GM21529 (cell line): ENCODE measurements at regions not wholly inside any gene's neighbourhood (a gene's known extent, or its start where the extent isn't known, plus 50 kb on each side); places are given as distances from the start of the nearest gene placed in this dataset.
A peak's percentile ranks its signal among the peaks of the same experiment; 100 is the strongest.

Experiments used
- ATAC-seq: cut with Tn5 transposase; IDR thresholded peaks from one replicate; pipeline ENCODE4 v1.9.1; 2021; ENCODE audit not compliant: unreplicated experiment

GRCh38 chr5:156109317-156110023 is 217.5 kb upstream of the SGCD start:
- no peak for ATAC-seq

- no peak for ATAC-seq
Measured at GRCh38 chr5:156119692-156120091, 207.3 kb upstream of the SGCD start.

DNA sequence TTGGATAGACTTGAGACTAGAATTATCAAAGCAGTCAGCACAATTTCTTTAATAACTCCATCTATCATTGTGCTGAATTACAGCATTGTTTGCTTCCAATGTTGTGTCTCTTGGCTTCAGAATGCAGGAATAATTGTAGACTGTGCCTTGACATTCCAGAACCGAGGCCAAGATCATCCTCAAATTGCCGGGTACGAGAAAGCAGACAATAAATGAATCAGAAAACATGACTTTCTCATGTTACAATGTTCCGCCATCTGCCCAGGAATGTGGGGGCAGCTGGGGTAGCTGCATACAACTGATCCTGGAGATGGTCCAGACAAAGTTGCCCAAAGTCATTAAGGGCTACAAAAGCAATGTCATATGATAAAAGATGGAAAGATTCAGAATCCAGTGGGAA is 206.2 kb upstream of the SGCD start:
- ATAC-seq = no peak

GRCh38 chr5:156121234-156121633 is 205.7 kb upstream of the SGCD start:
- no peak for ATAC-seq

GRCh38 chr5:156121882-156122281 is 205.1 kb upstream of the SGCD start:
- ATAC-seq = no peak

GRCh38 chr5:156124708-156125107 is 202.3 kb upstream of the SGCD start:
- ATAC-seq = no peak

- ATAC-seq = no peak
Measured at GRCh38 chr5:156125118-156125517, 201.8 kb upstream of the SGCD start.

- no peak for ATAC-seq
Measured at GRCh38 chr5:156126716-156127115, 200.2 kb upstream of the SGCD start.

- ATAC-seq = peak; percentile 71
Measured at GRCh38 chr5:156128026-156128425, 198.9 kb upstream of the SGCD start.

DNA sequence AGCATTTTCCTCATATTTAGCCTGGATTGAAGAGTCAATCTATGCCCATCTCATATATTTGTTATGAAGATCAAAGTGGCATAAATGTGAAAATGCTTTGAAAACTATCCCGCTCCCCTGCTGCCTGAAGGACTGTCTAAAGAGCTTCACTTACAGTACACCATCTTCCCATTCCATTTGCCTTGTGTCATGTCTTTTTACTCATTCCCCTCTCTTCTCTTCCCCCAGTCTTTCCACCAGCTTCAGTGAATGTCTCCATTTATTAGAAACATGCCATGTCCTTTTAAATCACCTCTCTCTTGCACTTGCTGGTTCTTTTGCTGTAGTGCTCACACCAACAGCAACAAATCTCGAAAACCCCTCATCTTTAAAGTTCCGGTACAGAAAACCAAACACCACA is 192.7 kb upstream of the SGCD start:
- no peak for ATAC-seq

GRCh38 chr5:156135531-156135930 is 191.4 kb upstream of the SGCD start:
- ATAC-seq = no peak

DNA sequence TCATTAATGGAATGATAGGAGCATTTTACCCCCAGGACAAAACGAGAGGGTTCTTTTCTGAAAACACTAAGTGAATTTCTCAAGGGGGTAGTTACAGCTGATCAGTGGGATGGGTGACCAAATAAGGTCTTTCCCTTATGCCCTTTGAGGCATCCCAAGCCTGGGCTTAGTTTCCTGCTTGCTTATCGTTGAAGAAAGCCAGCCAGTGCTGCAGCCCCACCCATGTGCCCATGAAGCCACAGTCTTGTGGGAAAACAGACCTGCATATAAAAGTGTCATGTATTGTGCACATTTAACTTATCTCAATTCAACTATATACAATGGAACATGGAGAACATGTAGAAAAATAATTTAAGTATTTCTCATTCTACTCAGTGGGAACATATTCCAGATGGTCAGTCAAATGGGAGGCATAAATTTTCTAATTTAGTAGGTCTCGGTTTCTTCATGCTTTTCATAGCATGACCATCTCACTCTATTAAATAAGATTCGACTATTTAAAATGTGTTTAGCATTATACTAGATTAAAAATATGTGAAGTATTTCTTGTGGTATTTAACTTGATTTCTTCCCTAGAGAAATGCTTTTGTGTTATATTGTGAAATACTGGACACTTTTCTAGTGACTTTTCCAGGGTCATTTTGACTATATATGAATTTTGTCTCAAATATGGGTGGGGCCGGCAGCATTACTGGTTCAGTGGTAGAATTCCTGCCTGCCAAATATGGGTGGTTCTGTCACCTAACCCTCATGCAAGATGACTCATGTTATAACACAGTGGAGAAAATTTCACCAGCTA is 189.7 kb upstream of the SGCD start:
- no peak for ATAC-seq

DNA sequence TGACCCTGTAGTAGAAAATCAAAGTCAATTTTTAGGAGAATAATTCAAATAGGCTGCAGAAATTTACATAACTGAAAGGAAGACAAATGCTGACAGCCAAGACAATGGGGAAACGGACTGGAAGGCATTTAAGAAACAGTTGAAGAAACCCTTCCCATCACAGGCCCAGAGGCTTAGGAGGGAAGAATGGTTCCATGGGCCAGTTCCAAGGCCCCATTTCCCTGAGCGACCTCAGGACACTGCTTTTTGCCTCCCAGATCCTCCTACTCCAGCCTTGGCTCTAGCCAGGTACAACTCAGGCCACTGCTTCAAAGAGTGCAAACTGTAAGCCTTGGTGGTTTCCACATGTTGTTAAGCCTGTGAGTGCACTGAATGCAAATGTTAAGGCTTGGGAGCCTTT is 184.1 kb upstream of the SGCD start:
- no peak for ATAC-seq

- no peak for ATAC-seq
Measured at GRCh38 chr5:156147261-156147943, 179.6 kb upstream of the SGCD start.

DNA sequence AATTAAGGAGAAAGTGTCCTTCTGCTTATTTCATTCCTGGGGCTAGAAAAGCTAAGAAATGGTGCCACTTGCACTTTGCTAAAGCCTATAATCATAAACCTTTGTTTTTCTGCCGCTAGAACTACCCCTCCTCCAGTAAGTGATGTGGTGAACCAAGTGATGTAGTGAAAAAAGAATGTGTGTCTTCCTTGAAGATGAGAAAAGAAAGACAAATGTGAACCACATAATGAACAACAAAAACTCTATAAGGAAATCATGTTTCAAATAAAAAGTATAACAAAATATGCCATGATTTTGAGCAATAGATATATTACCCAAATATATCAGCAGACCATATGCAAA is 179.0 kb upstream of the SGCD start:
- ATAC-seq = no peak

DNA sequence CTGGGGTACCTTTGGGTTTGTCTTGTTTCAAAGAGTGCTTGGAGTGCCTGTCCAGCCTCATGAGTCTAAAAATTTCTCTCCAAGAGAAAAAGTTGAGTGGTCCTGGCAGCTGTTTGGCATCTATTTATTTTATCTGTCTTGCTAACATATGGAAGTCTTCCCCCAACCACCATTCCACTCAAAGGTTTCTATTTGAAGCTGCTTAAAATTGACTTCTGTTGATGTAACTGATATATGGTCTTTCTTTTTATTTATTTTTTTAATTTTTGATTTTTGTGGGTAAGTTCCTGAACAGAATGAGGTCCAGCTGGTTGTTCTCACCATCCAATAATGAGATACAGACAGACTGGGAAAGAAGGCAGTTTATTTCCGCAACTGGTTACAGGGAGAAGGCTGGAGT is 178.7 kb upstream of the SGCD start:
- no peak for ATAC-seq

DNA sequence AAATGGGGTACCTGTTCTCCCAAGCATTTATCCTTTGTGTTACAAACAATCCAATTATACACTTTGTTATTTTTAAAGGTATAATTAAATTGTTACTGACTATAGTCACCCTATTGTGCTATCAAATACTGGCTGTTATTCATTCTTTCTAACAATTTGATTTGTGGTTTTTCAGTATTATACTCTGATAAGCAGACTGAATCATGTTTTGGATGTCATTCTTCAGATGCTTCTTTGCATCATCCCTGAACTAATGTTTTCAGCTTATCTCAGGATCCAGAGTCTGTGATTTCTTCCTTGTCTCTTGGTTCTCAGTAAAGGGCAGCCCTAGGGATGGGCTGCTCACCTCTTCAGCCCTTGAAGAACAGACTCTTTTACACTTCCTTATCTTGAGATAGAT is 177.8 kb upstream of the SGCD start:
- ATAC-seq = no peak

DNA sequence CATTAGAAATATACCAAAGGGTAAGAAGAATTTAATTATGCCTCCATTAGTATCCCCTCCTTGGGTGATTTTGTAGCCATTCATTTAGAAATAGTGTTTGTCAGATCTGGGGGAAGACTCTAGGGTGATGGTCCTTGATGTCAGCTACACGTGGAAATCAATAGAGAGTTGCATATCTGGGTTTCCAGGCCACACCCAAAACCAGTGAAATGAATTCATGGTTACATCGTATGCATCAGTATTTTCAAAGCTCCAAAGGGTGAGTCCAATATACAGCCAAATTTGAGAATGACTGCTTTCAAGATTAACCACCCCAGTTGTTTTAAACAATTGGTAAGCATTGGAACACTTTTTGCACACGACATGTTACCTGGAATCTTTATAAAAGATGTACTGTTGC is 173.4 kb upstream of the SGCD start:
- ATAC-seq = no peak

DNA sequence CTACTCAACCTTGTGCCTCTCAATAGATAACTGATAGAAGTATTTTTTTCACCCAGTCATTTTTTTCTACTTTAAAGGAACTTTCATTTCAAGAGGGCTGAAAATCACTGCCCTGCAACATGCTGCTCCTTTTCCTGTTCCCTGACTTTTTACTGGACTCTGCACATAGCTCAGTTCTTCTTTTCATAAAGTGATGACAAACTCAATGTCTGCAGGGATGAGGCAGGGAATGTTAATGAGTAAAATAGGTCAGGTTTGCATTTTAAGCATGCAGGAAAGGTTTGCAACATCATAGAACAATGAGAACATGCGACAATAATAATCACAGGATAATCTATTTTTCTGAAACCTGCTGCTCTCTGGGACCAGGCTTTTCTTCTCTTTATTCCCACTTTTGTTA is 172.2 kb upstream of the SGCD start:
- no peak for ATAC-seq

DNA sequence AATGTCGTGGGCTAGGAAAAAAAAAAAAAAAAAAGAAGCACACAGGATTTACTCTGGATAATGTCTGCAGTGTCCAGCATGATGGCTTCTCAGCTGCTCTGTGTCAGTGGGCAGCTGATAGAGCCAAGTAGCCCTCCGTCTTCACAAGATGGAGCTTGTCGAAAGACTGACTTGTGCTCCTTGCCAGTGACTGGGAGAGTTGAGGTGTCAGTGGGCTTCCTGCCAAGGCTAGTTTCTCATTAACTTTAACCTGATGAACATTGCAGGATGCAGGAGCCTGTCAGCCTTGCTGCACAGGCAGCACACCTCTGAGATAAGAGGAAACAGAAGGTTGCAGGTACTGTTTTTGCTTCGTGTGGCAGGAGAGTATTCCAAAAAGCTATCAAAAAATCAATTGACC is 171.4 kb upstream of the SGCD start:
- no peak for ATAC-seq

DNA sequence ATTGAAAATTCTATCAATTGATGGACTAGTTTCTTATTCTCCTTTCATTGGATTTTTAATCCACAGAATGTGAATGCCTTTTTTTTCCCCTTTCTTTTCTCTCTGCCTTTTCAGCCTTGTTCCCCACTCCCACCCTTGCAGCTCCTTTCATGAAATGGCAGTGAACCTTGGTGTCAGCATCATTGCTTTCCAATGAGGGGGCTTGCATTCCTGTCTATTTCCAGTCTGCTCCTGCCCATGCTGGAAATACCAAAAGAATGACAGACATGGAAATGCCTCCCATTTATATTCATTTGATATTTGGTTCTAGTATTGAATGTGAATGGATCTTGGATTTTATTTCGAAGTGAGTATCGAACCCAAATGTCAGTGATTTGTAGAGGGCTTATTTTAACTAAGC is 162.7 kb upstream of the SGCD start:
- ATAC-seq = no peak

DNA sequence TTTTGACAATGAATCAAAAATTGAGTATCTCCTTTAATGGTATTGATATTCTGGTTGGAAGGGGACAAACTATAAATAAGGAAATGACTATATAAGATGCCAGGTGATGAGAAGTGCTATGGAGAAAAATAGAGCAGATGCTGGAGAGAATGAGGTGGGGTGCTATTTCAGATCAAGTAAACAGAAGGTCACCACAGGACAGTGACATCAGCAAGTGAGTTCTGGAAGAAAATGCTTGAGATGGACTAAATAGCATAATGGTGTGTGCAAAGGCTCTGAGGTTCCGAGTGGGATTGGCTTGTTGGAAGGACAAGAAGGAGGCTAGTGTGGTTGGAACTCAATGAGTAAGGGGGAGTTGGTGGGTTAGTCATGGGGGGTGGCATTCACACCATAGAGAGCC is 157.5 kb upstream of the SGCD start:
- no peak for ATAC-seq
